Endothelial cell of umbilical vein (primary cell): ENCODE measurements at regions not wholly inside any gene's neighbourhood (a gene's known extent, or its start where the extent isn't known, plus 50 kb on each side); places are given as distances from the start of the nearest gene placed in this dataset.

Experiments
- BruUV-seq: library from RNA; stranded (reverse); fragments of 400-500 nt; replicated peaks from 2 replicates; lab custom pipeline; 2021; lab: Mats Ljungman, UMichigan
- CTCF ChIA-PET: fragments of 300-600, 350-600 bp; sonication (Branson Sonifier 250); formaldehyde crosslinking; loops from one replicate; lab custom pipeline; 2021; ENCODE audit warnings: antibody characterized with exemption, inconsistent platforms; lab: Charles Lee
- POLR2A ChIA-PET: fragments of 300-600, 350-600 bp; sonication (Branson Sonifier 250); formaldehyde crosslinking; loops from one replicate; lab custom pipeline; 2021; ENCODE audit warnings: antibody characterized with exemption, inconsistent platforms; lab: Charles Lee
- DNase-seq: peaks from one replicate; pipeline ENCODE4 v3.0.0-alpha.2; 2011; ENCODE audit warnings: low read depth, low spot score
- FAIRE-seq: peaks from 2 replicates; lab custom pipeline; 2011; peaks lifted over from hg19 to GRCh38; lab: Jason Lieb, UNC
- H2AFZ ChIP-seq: 2 replicates; pipeline ENCODE4 v1.6.0; 2012; ENCODE audit warnings: low read depth, low read length, control low read depth, inconsistent platforms
- H3K27ac ChIP-seq: 2 replicates; pipeline ENCODE4 v1.5.1; 2011; ENCODE audit warnings: low read depth, mild to moderate bottlenecking, control low read depth, low read length, moderate library complexity; ENCODE audit not compliant: insufficient read depth
- H3K27me3 ChIP-seq, 2 experiments: 2 replicates each; pipeline versions ENCODE4 v1.6.0 to v1.6.1; 2011; ENCODE audit warnings: low read length in 2 of 2, mixed read lengths in 1 of 2; ENCODE audit not compliant: control insufficient read depth in 2 of 2, insufficient read depth in 2 of 2
- H3K36me3 ChIP-seq, 2 experiments: 2 replicates in 1 of 2; 3 replicates in 1 of 2; pipeline ENCODE4 v1.5.1; 2011; ENCODE audit warnings: low read length in 2 of 2, mild to moderate bottlenecking in 1 of 2, moderate library complexity in 1 of 2; ENCODE audit not compliant: control insufficient read depth in 2 of 2, insufficient read depth in 2 of 2; ENCODE audit errors: extremely low read depth in 1 of 2
- H3K4me1 ChIP-seq: 3 replicates; pipeline ENCODE4 v1.5.1; 2011; ENCODE audit warnings: mild to moderate bottlenecking, low read length; ENCODE audit not compliant: control insufficient read depth, insufficient read depth; ENCODE audit errors: extremely low read depth
- H3K4me2 ChIP-seq: 2 replicates; pipeline ENCODE4 v1.6.1; 2011; ENCODE audit warnings: low read length, control low read depth, mixed read lengths; ENCODE audit not compliant: insufficient read depth
- H3K4me3 ChIP-seq, 3 experiments: fragments of 200-600 bp in 1 of 3; sonication (generic), shearing (Covaris generic) in 1 of 3; replicated peaks in 1 of 3; 2 replicates each; pipeline ENCODE4 v1.5.1; 2011 to 2016; ENCODE audit warnings: control low read depth in 3 of 3, low read length in 3 of 3, mild to moderate bottlenecking in 2 of 3, inconsistent platforms in 1 of 3, low read depth in 1 of 3, moderate library complexity in 1 of 3; ENCODE audit not compliant: insufficient read depth in 1 of 3
- H3K79me2 ChIP-seq: 2 replicates; pipeline ENCODE4 v1.6.0; 2012; ENCODE audit warnings: low read length, inconsistent platforms; ENCODE audit not compliant: control insufficient read depth, insufficient read depth
- H3K9ac ChIP-seq: replicated peaks from 2 replicates; pipeline ENCODE3; 2011; ENCODE audit warnings: low read length, control low read depth; ENCODE audit not compliant: insufficient read depth; ENCODE audit errors: extremely low read depth
- H3K9me1 ChIP-seq: replicated peaks from 3 replicates; pipeline ENCODE4 v1.6.0; 2011; ENCODE audit warnings: mild to moderate bottlenecking, low read length; ENCODE audit not compliant: control insufficient read depth, insufficient read depth; ENCODE audit errors: extremely low read depth
- H3K9me3 ChIP-seq: replicated peaks from 2 replicates; pipeline ENCODE4 v1.5.1; 2012; ENCODE audit warnings: low read length, inconsistent platforms; ENCODE audit not compliant: control insufficient read depth, insufficient read depth
- H4K20me1 ChIP-seq: replicated peaks from 2 replicates; pipeline ENCODE3; 2011; ENCODE audit warnings: mild to moderate bottlenecking, low read length; ENCODE audit not compliant: control insufficient read depth, insufficient read depth; ENCODE audit errors: extremely low read depth
- CTCF ChIP-seq, 2 donors: IDR thresholded peaks; 1 replicate in 1 of 2; 2 replicates in 1 of 2; pipeline ENCODE4 v1.5.1; 2011; ENCODE audit warnings: low read length in 2 of 2, mild to moderate bottlenecking in 2 of 2, moderate library complexity in 2 of 2, control low read depth in 1 of 2, inconsistent platforms in 1 of 2, low read depth in 1 of 2; ENCODE audit not compliant: insufficient read depth in 1 of 2; ENCODE audit errors: extremely low read depth in 1 of 2
- EZH2 ChIP-seq: IDR thresholded peaks from 2 replicates; pipeline ENCODE4 v1.6.1; 2012; ENCODE audit warnings: borderline replicate concordance, low read depth, mild to moderate bottlenecking, moderate library complexity, low read length, inconsistent platforms; ENCODE audit not compliant: severe bottlenecking
- FOS ChIP-seq: IDR thresholded peaks from 2 replicates; pipeline ENCODE4 v1.6.1; 2011; ENCODE audit warnings: mild to moderate bottlenecking, low read length, moderate library complexity, borderline replicate concordance; ENCODE audit not compliant: insufficient read depth
- GATA2 ChIP-seq: IDR thresholded peaks from 2 replicates; pipeline ENCODE4 v1.7.0; 2011; ENCODE audit warnings: low read depth, mild to moderate bottlenecking, moderate library complexity, mixed read lengths, low read length; ENCODE audit not compliant: insufficient read length, insufficient read depth
- JUN ChIP-seq: IDR thresholded peaks from 2 replicates; pipeline ENCODE4 v1.6.1; 2011; ENCODE audit warnings: borderline replicate concordance, low read depth; ENCODE audit not compliant: insufficient read length, insufficient read depth
- MAX ChIP-seq: IDR thresholded peaks from 2 replicates; pipeline ENCODE4 v1.6.1; 2011; ENCODE audit not compliant: insufficient read depth, insufficient read length
- MYC ChIP-seq: IDR thresholded peaks from one replicate; pipeline ENCODE4 v1.6.1; 2011; ENCODE audit warnings: mild to moderate bottlenecking, low read depth, low read length
- POLR2A ChIP-seq: IDR thresholded peaks from 2 replicates; pipeline ENCODE4 v1.6.1; 2012; ENCODE audit warnings: low read depth, mild to moderate bottlenecking, control low read depth, low read length
- POLR2AphosphoS5 ChIP-seq: IDR thresholded peaks from 2 replicates; pipeline ENCODE4 v1.6.1; 2012; ENCODE audit warnings: low read depth, mild to moderate bottlenecking, control low read depth, low read length, moderate library complexity; ENCODE audit not compliant: insufficient read depth
- dilution Hi-C: fragments of 300-500 bp; cut with MboI; formaldehyde crosslinking; loops from one replicate; pipeline ENCODE4 v1.15.0; 2019; ENCODE audit warnings: low sequenced_read_pairs; ENCODE audit not compliant: extremely low pct_ligation_motif_present
- intact Hi-C: fragments of 100-400 bp; cut with micrococcal nuclease; formaldehyde crosslinking; loops from one replicate; pipeline ENCODE4 v1.10.0; 2022

- Histone ChIP-seq H3K9ac (no peak overlapping the region), H4K20me1 (no peaks in the 10 kb centered on the region), H3K36me3 (no peaks in the 10 kb centered on the region), H3K4me2 (no peak overlapping the region), H3K9me3 (no peaks in the 10 kb centered on the region), H3K27ac (no peak overlapping the region), H3K4me1 (no peaks in the 10 kb centered on the region), H3K4me3 (no peak overlapping the region), H3K79me2 (no peaks in the 10 kb centered on the region), H3K9me1 (no peaks in the 10 kb centered on the region), H3K27me3 (no peaks in the 10 kb centered on the region), H2AFZ (no peak overlapping the region)
- dilution Hi-C loops (no loop called here), intact Hi-C loops (loop anchor here (5.0 kb wide), 1 partner anchor 509 kb away; no protein-coding TSS in a partner anchor)
- TF ChIP-seq POLR2AphosphoS5, result no peak
- no peak for TF ChIP-seq JUN
- no peak for TF ChIP-seq MAX
- TF ChIP-seq GATA2, result no peak
- TF ChIP-seq CTCF (IDR thresholded peaks at IDR 0.05; ENCODE audit: extremely low read depth in 1 of 2, insufficient read depth in 1 of 2, low read depth in 1 of 2, low read length in 2 of 2), result no peak
- no peak for TF ChIP-seq MYC
- TF ChIP-seq FOS, result no peak
- TF ChIP-seq POLR2A, result no peak
- TF ChIP-seq EZH2, result no peak
- ChIA-PET POLR2A (no interaction called here), CTCF (interaction anchor here (0.8 kb wide), 1 partner anchor 1014 kb away, joined by 3 read pairs; no protein-coding TSS in a partner anchor)
- DNase-seq, result no peak
- BruUV-seq, result no TSS peak
- no peak for FAIRE-seq
Measured at GRCh38 chr9:23321049-23321448, 505.0 kb downstream of the ELAVL2 start.
